Omental fat pad (tissue), 3 donors: ENCODE measurements at regions not wholly inside any gene's neighbourhood (a gene's known extent, or its start where the extent isn't known, plus 50 kb on each side); places are given as distances from the start of the nearest gene placed in this dataset.
A peak's percentile ranks its signal among the peaks of the same experiment; 100 is the strongest.
"Not testable (repeated sequence)": the region's sequence is repeated elsewhere in the genome, so short reads cannot be mapped to it uniquely, and the experiment has no call there.

Source experiments
- ATAC-seq: fragments of 150-250 bp; one replicate; pipeline ENCODE4 v1.9.1; 2016; ENCODE audit warnings: mild to moderate bottlenecking, moderate library complexity; ENCODE audit not compliant: low FRiP score
- DNase-seq: peaks from one replicate; pipeline ENCODE4 v3.0.0-alpha.2; 2019; ENCODE audit warnings: low spot score
- TF ChIP-seq, protein P1 (sequence below), 3 donors: fragments of 450-650 bp; IDR thresholded peaks; one replicate each; pipeline ENCODE4 v1.5.1; 2016 to 2017; ENCODE audit warnings: antibody characterized with exemption in 3 of 3, mild to moderate bottlenecking in 3 of 3, moderate library complexity in 2 of 3

DNA sequence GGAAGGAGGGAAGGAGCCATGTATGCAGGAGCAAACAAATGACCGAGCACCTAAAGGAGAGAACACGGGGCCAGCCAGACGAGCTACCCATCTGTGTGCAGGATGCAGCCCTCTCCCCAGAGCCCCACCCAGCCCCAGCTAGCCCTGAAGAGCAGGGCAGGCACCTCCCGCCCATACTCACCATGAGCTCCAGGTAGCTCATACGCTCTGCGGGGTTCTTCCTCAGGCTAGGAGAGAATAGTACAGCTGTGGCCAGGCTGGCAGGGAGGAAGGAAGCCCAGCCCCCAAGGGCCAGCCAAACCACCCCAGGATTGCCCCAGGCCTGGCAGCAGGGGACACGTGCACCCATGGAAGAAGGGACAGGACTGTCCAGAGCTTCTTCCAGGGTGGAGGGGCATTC, 81.9 kb downstream of the KCNJ18 start:
- TF ChIP-seq, protein P1, sequence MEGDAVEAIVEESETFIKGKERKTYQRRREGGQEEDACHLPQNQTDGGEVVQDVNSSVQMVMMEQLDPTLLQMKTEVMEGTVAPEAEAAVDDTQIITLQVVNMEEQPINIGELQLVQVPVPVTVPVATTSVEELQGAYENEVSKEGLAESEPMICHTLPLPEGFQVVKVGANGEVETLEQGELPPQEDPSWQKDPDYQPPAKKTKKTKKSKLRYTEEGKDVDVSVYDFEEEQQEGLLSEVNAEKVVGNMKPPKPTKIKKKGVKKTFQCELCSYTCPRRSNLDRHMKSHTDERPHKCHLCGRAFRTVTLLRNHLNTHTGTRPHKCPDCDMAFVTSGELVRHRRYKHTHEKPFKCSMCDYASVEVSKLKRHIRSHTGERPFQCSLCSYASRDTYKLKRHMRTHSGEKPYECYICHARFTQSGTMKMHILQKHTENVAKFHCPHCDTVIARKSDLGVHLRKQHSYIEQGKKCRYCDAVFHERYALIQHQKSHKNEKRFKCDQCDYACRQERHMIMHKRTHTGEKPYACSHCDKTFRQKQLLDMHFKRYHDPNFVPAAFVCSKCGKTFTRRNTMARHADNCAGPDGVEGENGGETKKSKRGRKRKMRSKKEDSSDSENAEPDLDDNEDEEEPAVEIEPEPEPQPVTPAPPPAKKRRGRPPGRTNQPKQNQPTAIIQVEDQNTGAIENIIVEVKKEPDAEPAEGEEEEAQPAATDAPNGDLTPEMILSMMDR (IDR thresholded peaks at IDR 0.05) = no peak
- no peak for ATAC-seq
- DNase-seq = no peak

DNA sequence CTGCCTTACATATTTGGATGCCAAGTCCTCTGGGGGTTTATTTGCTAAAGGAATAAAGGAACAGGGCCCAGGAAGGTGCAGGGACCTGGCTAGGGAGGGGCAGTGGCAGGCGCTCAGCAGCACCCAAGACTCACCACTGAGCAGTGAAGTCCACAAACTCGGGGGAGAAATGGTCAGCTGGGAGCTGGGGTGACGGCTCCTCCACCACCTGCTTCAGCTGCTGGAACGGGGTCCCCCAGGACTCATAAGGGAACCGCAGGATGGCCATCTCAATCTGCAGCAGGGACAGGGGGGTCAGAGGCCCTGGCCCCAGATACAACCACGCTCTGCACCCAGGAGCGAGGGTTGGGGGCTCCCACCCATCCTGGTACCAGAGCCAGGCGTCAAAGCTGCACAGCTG, 83.2 kb downstream of the KCNJ18 start:
- DNase-seq, ATAC-seq: not testable (repeated sequence)

GRCh38 chr17:21776921-21777320, 84.6 kb downstream of the KCNJ18 start:
- ATAC-seq, DNase-seq: not testable (repeated sequence)

DNA sequence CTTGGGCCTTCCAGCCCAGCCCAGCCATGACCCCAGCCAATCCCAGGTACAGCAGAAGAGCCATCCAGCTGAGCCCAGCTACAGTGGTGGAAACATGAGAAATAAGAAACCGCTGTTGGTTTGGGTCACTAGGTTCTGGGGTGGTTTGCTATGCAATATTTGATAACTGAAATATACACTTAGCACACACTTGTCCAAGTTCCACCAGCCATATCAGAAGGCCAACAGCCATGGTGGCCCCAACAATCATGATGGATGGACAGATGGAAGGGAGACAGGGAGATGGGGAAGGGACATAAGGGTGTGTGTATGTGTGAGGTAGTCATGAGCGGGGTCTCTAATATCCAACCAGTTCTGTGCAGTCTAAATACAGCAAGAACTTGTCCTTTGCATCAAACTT, 86.5 kb downstream of the KCNJ18 start:
- DNase-seq = not testable (repeated sequence)

GRCh38 chr17:21780293-21780888, 88.1 kb downstream of the KCNJ18 start:
- DNase-seq, ATAC-seq: not testable (repeated sequence)

More for the DNA sequence above, 86.5 kb downstream of the KCNJ18 start:
- ATAC-seq = not testable (repeated sequence)

GRCh38 chr17:21780919-21781665, 88.8 kb downstream of the KCNJ18 start:
- ATAC-seq, DNase-seq: not testable (repeated sequence)

DNA sequence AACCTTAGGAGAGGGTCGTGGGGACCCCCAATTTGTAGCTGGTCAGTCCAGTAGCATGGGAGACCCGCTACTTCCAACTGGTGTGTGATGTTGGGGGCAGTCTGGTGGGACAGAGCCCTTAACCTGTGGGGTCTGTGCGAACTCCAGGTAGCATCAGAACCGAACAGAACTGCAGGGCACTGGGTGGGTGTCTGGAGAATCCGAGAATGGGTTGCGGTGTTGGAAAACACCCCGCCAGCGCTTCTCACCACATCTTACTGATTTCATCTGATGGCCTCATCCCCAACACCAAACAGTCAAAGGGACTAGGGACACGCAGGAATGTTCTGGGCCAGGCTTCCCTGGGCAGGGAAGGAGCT, 89.3 kb downstream of the KCNJ18 start:
- not testable (repeated sequence) for ATAC-seq

DNA sequence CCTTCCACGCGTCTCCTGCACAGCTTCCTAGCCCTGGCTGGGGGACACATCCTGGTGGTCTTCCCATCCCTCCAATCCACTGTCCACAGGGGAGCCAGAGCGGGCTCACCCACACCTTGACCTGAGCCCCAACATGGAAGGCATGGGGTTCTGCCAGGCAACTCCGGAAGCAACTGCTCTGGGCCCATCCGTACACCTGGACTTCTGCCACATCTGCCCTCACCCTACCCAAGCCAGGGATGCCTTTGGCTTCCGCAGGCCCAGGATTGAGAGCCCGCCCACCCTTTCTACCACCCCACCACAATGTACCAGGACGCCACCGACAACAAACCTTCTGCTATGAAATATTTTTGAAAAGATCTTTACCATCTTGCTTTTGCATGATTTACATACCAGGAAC, 89.8 kb downstream of the KCNJ18 start:
- ATAC-seq, DNase-seq: not testable (repeated sequence)

More for the DNA sequence above, 89.3 kb downstream of the KCNJ18 start:
- not testable (repeated sequence) for DNase-seq

DNA sequence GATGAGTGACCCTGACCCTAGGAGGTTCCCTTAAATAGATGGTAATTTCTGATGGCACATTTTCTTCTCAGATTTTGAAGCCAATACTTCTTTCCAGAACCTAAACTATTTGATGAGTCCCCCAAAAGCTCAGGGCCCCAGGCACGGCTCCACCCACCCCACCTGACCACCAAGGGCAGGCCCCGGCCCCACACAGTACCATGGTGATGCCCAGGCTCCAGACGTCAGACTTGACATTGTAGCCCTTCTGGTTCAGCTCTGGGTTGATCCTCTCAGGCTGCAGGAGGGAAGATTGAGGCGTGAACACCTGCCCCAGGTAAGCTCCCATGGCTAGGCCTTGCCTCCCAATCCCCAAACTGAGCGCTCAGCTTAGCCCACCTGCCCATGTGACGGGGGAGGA, 90.3 kb downstream of the KCNJ18 start:
- DNase-seq, ATAC-seq: not testable (repeated sequence)

- not testable (repeated sequence) for ATAC-seq, DNase-seq
Measured at GRCh38 chr17:21783017-21783416, 90.7 kb downstream of the KCNJ18 start.

- DNase-seq, ATAC-seq: not testable (repeated sequence)
Measured at GRCh38 chr17:21814272-21814671, 121.9 kb downstream of the KCNJ18 start.

- TF ChIP-seq, protein P1 (IDR thresholded peaks at IDR 0.05) = no peak
- no peak for DNase-seq
- ATAC-seq = peak; percentile 32
Measured at GRCh38 chr17:21814776-21815175, 122.5 kb downstream of the KCNJ18 start.
